ENCODE measurements at regions not wholly inside any gene's neighbourhood (a gene's known extent, or its start where the extent isn't known, plus 50 kb on each side); places are given as distances from the start of the nearest gene placed in this dataset.

- Mint-ChIP-seq H3K27me3 (ENCODE audit: insufficient read depth, low read depth, poor library complexity) (no peaks in the 10 kb centered on the region), H3K4me3 (no peak overlapping the region), H3K27ac (no peak overlapping the region), H3K36me3 (ENCODE audit: low read depth) (peaks cover 5% of the 10 kb centered on the region; the same call in 1 of the 3 replicates), H3K9me3 (no peaks in the 10 kb centered on the region; the same call in 1 of the 3 replicates), H3K4me1 (peaks cover 2% of the 10 kb centered on the region; the same call in 1 of the 3 replicates)
- Histone ChIP-seq H3K9me2 (ENCODE audit: insufficient read depth) (no peaks in the 10 kb centered on the region), H3K27ac (ENCODE audit: low read depth) (no peak overlapping the region), H2AFZ (peak overlapping the region; percentile 38; the same call in 1 of the 2 replicates), H3K4me1 (ENCODE audit: insufficient read depth) (no peaks in the 10 kb centered on the region), H3K79me2 (replicated peaks; ENCODE audit: insufficient read depth) (no peaks in the 10 kb centered on the region), H3K36me3 (ENCODE audit: insufficient read depth) (no peaks in the 10 kb centered on the region), H3K4me3 (no peak overlapping the region), H3K4me2 (no peak overlapping the region), H4K20me1 (replicated peaks; ENCODE audit: insufficient read depth) (no peaks in the 10 kb centered on the region), H3F3A (replicated peaks; ENCODE audit: low read depth) (no peaks in the 10 kb centered on the region), H3K27me3 (ENCODE audit: insufficient read depth) (no peaks in the 10 kb centered on the region)
- TF ChIP-seq REST (IDR thresholded peaks at IDR 0.05; ENCODE audit: unreplicated experiment) = no peak
- no peak for TF ChIP-seq ZNF331 (CRISPR knock-in tag; IDR thresholded peaks at IDR 0.05; ENCODE audit: low read depth)
- TF ChIP-seq CTCF (conservative IDR thresholded peaks at IDR 0.05; ENCODE audit: low read depth in 2 of 2) = no peak
- no peak for TF ChIP-seq EZH2 (IDR thresholded peaks at IDR 0.05; ENCODE audit: low read depth, unreplicated experiment)
- TF ChIP-seq NANOG (IDR thresholded peaks at IDR 0.05; ENCODE audit: borderline replicate concordance) = no peak
- TF ChIP-seq JUNB (IDR thresholded peaks at IDR 0.05; ENCODE audit: unreplicated experiment) = no peak
- TF ChIP-seq ZNF114 (CRISPR knock-in tag; IDR thresholded peaks at IDR 0.05) = no peak
- no peak for TF ChIP-seq ZNF462 (CRISPR knock-in tag; IDR thresholded peaks at IDR 0.05)
- no peak for ATAC-seq
- DNase-seq (ENCODE audit: low spot score) = no peak
These were observed 203.2 kb downstream of the C1orf94 start for GRCh38 chr1:34379911-34380310.

All from GM23338 (cell line).